ENCODE measurements at regions not wholly inside any gene's neighbourhood (a gene's known extent, or its start where the extent isn't known, plus 50 kb on each side); places are given as distances from the start of the nearest gene placed in this dataset.

- no peaks in the 10 kb centered on the region for H3K36me3 ChIP-seq (ENCODE audit: control insufficient read depth in 1 of 2, insufficient read depth in 2 of 2, low read length in 2 of 2)
- DNase-seq (ENCODE audit: low read depth, low spot score) (no peak), ATAC-seq (no peak)
- CTCF ChIA-PET = no interaction called here
- no peak for TF ChIP-seq CTCF (IDR thresholded peaks at IDR 0.05 in 2 of 3, conservative IDR thresholded peaks at IDR 0.05 in 1 of 3; ENCODE audit: borderline replicate concordance in 1 of 3, insufficient read depth in 1 of 3, low read depth in 2 of 3, low read length in 2 of 3)
- H3K27me3 ChIP-seq (ENCODE audit: insufficient read depth, low read length) = no peaks in the 10 kb centered on the region
- H4K20me1 ChIP-seq (ENCODE audit: insufficient read depth) = no peaks in the 10 kb centered on the region
- peaks cover 3 to 8% of the 10 kb centered on the region in 2 experiments; a peak in 3 of 4 replicates for H3K4me1 ChIP-seq (ENCODE audit: control insufficient read depth in 1 of 2, insufficient read depth in 2 of 2, low read length in 2 of 2)
- POLR2A ChIA-PET = no interaction called here
- no peak overlapping the region for H2AFZ ChIP-seq (ENCODE audit: low read depth, low read length, poor library complexity, severe bottlenecking)
- no peak overlapping the region for H3K27ac ChIP-seq (ENCODE audit: low read depth, low read length)
- intact Hi-C loops (cut with micrococcal nuclease) = no loop called here
- H3K4me3 ChIP-seq (replicated peaks in 1 of 2; ENCODE audit: low read depth in 1 of 2, low read length in 2 of 2) = no peak overlapping the region
- H3K9me2 ChIP-seq (ENCODE audit: insufficient read depth) = no peaks in the 10 kb centered on the region
- no peaks in the 10 kb centered on the region for H3K79me2 ChIP-seq (ENCODE audit: insufficient read depth, low read length)
- no peak overlapping the region for H3K9ac ChIP-seq (ENCODE audit: low read length)
- BruUV-seq (replicated peaks) = no TSS peak
- no peak overlapping the region for H3K4me2 ChIP-seq (ENCODE audit: low read length)
- no peaks in the 10 kb centered on the region for H3K9me3 ChIP-seq (ENCODE audit: control insufficient read depth in 1 of 2, insufficient read depth in 1 of 2, low read depth in 1 of 2, low read length in 2 of 2)
- RAD21 ChIA-PET (ENCODE audit: low non-redundant PET in 1 of 2, low total read pairs in 2 of 2, uncharacterized antibody in 2 of 2, unreplicated experiment in 2 of 2) = no interaction called here
These were observed 306.6 kb upstream of the ZMIZ1 start for GRCh38 chr10:78762086-78762630.

GRCh38 chr10:78763234-78763633 is 305.5 kb upstream of the ZMIZ1 start:
- Histone ChIP-seq H3K27ac (ENCODE audit: low read depth, low read length) (no peak overlapping the region), H3K9me3 (ENCODE audit: control insufficient read depth in 1 of 2, insufficient read depth in 1 of 2, low read depth in 1 of 2, low read length in 2 of 2) (no peaks in the 10 kb centered on the region), H3K9me2 (ENCODE audit: insufficient read depth) (no peaks in the 10 kb centered on the region), H4K20me1 (ENCODE audit: insufficient read depth) (no peaks in the 10 kb centered on the region), H3K36me3 (ENCODE audit: control insufficient read depth in 1 of 2, insufficient read depth in 2 of 2, low read length in 2 of 2) (no peaks in the 10 kb centered on the region), H3K4me1 (ENCODE audit: control insufficient read depth in 1 of 2, insufficient read depth in 2 of 2, low read length in 2 of 2) (no peaks in the 10 kb centered on the region), H3K4me3 (replicated peaks in 1 of 2; ENCODE audit: low read depth in 1 of 2, low read length in 2 of 2) (no peak overlapping the region), H3K27me3 (ENCODE audit: insufficient read depth, low read length) (no peaks in the 10 kb centered on the region), H2AFZ (ENCODE audit: low read depth, low read length, poor library complexity, severe bottlenecking) (no peak overlapping the region), H3K79me2 (ENCODE audit: insufficient read depth, low read length) (no peaks in the 10 kb centered on the region), H3K4me2 (ENCODE audit: low read length) (no peak overlapping the region), H3K9ac (ENCODE audit: low read length) (no peak overlapping the region)
- no peak for ATAC-seq
- DNase-seq (ENCODE audit: low read depth, low spot score) = no peak
- RAD21 ChIA-PET (ENCODE audit: low non-redundant PET in 1 of 2, low total read pairs in 2 of 2, uncharacterized antibody in 2 of 2, unreplicated experiment in 2 of 2) = no interaction called here
- intact Hi-C loops (cut with micrococcal nuclease) = no loop called here
- no TSS peak for BruUV-seq (replicated peaks)
- CTCF ChIA-PET = no interaction called here
- TF ChIP-seq REST (IDR thresholded peaks at IDR 0.05; ENCODE audit: low read depth) (no peak), FOSL1 (IDR thresholded peaks at IDR 0.05; ENCODE audit: low read depth) (no peak), JUND (IDR thresholded peaks at IDR 0.05) (no peak), EGR1 (IDR thresholded peaks at IDR 0.05; ENCODE audit: low read depth) (no peak), RAD21 (IDR thresholded peaks at IDR 0.05; ENCODE audit: low read depth) (no peak), SIN3A (IDR thresholded peaks at IDR 0.05; ENCODE audit: low read depth) (no peak), SP1 (IDR thresholded peaks at IDR 0.05; ENCODE audit: low read depth) (no peak), ZFX (IDR thresholded peaks at IDR 0.05) (no peak), SRF (IDR thresholded peaks at IDR 0.05; ENCODE audit: low read depth) (no peak), ZBTB33 (IDR thresholded peaks at IDR 0.05; ENCODE audit: extremely low read depth, insufficient replicate concordance, low read length) (no peak)
- POLR2A ChIA-PET = no interaction called here

Data from HCT116 (cell line).